Keratinocyte (primary cell): ENCODE measurements at regions not wholly inside any gene's neighbourhood (a gene's known extent, or its start where the extent isn't known, plus 50 kb on each side); places are given as distances from the start of the nearest gene placed in this dataset.
"Not testable (repeated sequence)": the region's sequence is repeated elsewhere in the genome, so short reads cannot be mapped to it uniquely, and the experiment has no call there.

Experiments
- DNase-seq: peaks from one replicate; pipeline ENCODE4 v3.0.0-alpha.2; 2011; ENCODE audit warnings: low read depth, missing footprints, low spot score
- FAIRE-seq: peaks from 2 replicates; lab custom pipeline; 2011; peaks lifted over from hg19 to GRCh38; lab: Jason Lieb, UNC
- H2AFZ ChIP-seq: 2 replicates; pipeline ENCODE4 v1.6.0; 2012; ENCODE audit warnings: low read length, control low read depth, inconsistent platforms; ENCODE audit not compliant: control insufficient read depth
- H3K27ac ChIP-seq: 2 replicates; pipeline ENCODE4 v1.5.1; 2011; ENCODE audit warnings: low read length; ENCODE audit not compliant: control insufficient read depth, insufficient read depth
- H3K27me3 ChIP-seq: 3 replicates; pipeline ENCODE4 v1.6.0; 2011; ENCODE audit warnings: low read length; ENCODE audit not compliant: control insufficient read depth, insufficient read depth; ENCODE audit errors: extremely low read depth
- H3K36me3 ChIP-seq, 2 experiments: 2 replicates in 1 of 2; 3 replicates in 1 of 2; pipeline ENCODE4 v1.5.1; 2011; ENCODE audit warnings: low read length in 2 of 2, mild to moderate bottlenecking in 1 of 2; ENCODE audit not compliant: control insufficient read depth in 2 of 2, insufficient read depth in 2 of 2; ENCODE audit errors: extremely low read depth in 1 of 2
- H3K4me1 ChIP-seq: 3 replicates; pipeline ENCODE4 v1.5.1; 2011; ENCODE audit warnings: low read length; ENCODE audit not compliant: control insufficient read depth, insufficient read depth; ENCODE audit errors: extremely low read depth
- H3K4me2 ChIP-seq: 3 replicates; pipeline ENCODE4 v1.6.0; 2011; ENCODE audit warnings: low read depth, low read length; ENCODE audit not compliant: control insufficient read depth, insufficient read depth; ENCODE audit errors: extremely low read depth
- H3K4me3 ChIP-seq, 3 experiments: fragments of 200-600 bp in 1 of 3; sonication (generic) in 1 of 3; 2 replicates in 2 of 3; 3 replicates in 1 of 3; pipeline ENCODE4 v1.5.1; 2011 to 2016; ENCODE audit warnings: low read length in 3 of 3, mild to moderate bottlenecking in 3 of 3, control low read depth in 2 of 3, inconsistent platforms in 1 of 3, low read depth in 1 of 3, mixed read lengths in 1 of 3, mixed run types in 1 of 3, moderate library complexity in 1 of 3; ENCODE audit not compliant: control insufficient read depth in 2 of 3, insufficient read depth in 2 of 3; ENCODE audit errors: extremely low read depth in 1 of 3
- H3K79me2 ChIP-seq: 2 replicates; pipeline ENCODE4 v1.6.0; 2012; ENCODE audit warnings: low read length; ENCODE audit not compliant: control insufficient read depth, insufficient read depth
- H3K9ac ChIP-seq: 3 replicates; pipeline ENCODE4 v1.6.0; 2011; ENCODE audit warnings: low read length; ENCODE audit not compliant: control insufficient read depth, insufficient read depth; ENCODE audit errors: extremely low read depth
- H3K9me1 ChIP-seq: 3 replicates; pipeline ENCODE4 v1.6.0; 2011; ENCODE audit warnings: low read length; ENCODE audit not compliant: control insufficient read depth, insufficient read depth; ENCODE audit errors: extremely low read depth
- H3K9me3 ChIP-seq: 2 replicates; pipeline ENCODE4 v1.5.1; 2012; ENCODE audit warnings: low read depth, low read length; ENCODE audit not compliant: control insufficient read depth
- H4K20me1 ChIP-seq: 3 replicates; pipeline ENCODE4 v1.6.0; 2011; ENCODE audit warnings: low read length; ENCODE audit not compliant: control insufficient read depth, insufficient read depth; ENCODE audit errors: extremely low read depth
- dilution Hi-C: fragments of 300-500 bp; cut with MboI; formaldehyde crosslinking; loops from one replicate; pipeline ENCODE4 v1.7.0; 2020; ENCODE audit warnings: low sequenced_read_pairs; ENCODE audit not compliant: extremely low pct_ligation_motif_present

DNA sequence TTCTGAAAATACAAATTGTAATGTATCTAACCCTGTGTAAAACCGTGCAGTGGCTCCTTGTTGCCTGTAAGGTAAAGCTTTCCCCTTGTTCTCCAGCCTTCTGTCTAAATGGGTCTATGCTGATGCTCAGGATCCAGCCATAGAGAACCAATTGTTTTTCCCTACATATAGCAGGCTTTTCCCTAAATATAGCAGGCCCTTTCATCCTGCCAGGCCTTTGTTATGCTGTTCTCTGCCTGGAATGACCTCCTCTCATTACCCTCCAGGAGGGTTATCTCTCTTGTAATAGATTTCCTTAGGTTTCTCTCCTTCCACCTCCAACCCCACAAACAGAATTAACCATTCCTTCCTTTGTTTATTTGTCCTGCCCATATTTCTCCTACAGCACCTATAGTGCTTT, 106.5 kb upstream of the NBPF19 start:
- not testable (repeated sequence) for FAIRE-seq

DNA sequence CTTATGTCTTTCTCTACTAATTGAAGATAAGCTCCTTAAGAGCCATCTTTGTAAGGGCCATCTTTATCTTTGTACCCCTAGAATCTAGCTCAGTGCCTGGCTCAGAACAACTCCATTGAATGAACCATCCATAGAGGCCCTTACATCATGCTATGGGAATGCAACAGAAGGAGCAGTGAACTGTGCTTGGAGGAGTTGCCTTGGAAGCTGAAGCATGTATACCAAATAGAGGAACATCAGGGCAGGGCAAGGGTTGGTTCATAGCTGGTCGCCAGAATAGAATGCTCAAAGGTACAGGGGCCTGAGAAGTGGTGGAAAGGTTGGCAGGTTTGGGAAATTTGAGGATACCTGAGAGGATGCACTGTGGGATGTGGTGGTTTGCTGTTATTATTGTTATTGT, 105.8 kb upstream of the NBPF19 start:
- H4K20me1 ChIP-seq, H2AFZ ChIP-seq, H3K4me3 ChIP-seq, H3K9me1 ChIP-seq, DNase-seq, H3K9me3 ChIP-seq, H3K9ac ChIP-seq, H3K79me2 ChIP-seq, H3K27ac ChIP-seq, H3K4me2 ChIP-seq, H3K4me1 ChIP-seq, H3K36me3 ChIP-seq, H3K27me3 ChIP-seq, dilution Hi-C loops, FAIRE-seq: not testable (repeated sequence)

More for the DNA sequence above, 106.5 kb upstream of the NBPF19 start:
- H3K36me3 ChIP-seq, H3K9me1 ChIP-seq, H3K4me2 ChIP-seq, DNase-seq, H3K4me1 ChIP-seq, H2AFZ ChIP-seq, H3K9ac ChIP-seq, H3K4me3 ChIP-seq, H3K27me3 ChIP-seq, H3K79me2 ChIP-seq, H3K9me3 ChIP-seq, dilution Hi-C loops, H4K20me1 ChIP-seq, H3K27ac ChIP-seq: not testable (repeated sequence)

DNA sequence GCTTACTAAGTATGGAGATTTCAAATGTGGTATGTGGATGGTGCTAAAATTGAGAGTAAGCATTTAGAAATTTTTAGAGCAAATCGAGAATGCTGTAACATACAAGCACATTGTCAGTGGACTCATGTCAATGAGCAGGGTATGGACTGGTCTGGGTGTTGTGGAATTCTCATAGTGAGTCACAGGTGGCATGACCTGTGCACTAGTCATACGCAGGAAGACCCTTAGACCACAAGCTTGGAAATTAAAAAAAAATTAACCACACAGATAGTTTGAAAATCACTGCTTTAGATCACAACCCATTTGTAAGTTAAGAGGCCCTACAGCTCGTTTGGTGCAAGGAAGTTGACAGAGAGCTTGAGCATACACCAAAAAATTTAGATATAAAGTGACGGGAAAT, 102.9 kb upstream of the NBPF19 start:
- H3K27ac ChIP-seq, H3K4me3 ChIP-seq, dilution Hi-C loops: not testable (repeated sequence)

DNA sequence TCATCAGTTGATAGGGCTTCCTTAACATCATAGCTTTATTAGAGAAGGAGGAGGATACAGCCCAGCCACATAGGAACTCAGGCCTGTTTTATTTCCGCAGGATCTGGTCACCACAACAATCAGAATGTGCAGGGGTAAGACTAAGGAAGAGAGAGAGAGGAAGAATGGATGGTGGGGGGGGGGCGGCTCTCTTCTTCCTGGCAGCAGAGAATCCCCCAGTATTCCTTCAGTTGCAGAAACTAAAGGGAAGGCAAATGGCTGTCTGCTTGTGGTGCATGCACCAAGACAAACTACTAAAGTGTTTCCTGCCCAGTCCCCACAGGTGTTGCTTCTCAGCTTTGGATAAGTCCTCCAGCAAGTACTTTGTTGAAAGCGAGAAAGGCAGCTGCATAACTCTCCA, 96.4 kb upstream of the NBPF19 start:
- FAIRE-seq, H3K79me2 ChIP-seq, H3K9me3 ChIP-seq, H3K9me1 ChIP-seq, H3K9ac ChIP-seq, H3K4me1 ChIP-seq, H3K27ac ChIP-seq, H3K4me2 ChIP-seq, H3K36me3 ChIP-seq, dilution Hi-C loops, H2AFZ ChIP-seq, DNase-seq, H4K20me1 ChIP-seq, H3K4me3 ChIP-seq, H3K27me3 ChIP-seq: not testable (repeated sequence)

More for the DNA sequence above, 102.9 kb upstream of the NBPF19 start:
- not testable (repeated sequence) for H3K4me1 ChIP-seq, H3K9me1 ChIP-seq, H3K4me2 ChIP-seq, H3K9ac ChIP-seq, FAIRE-seq, H2AFZ ChIP-seq, DNase-seq, H3K27me3 ChIP-seq, H4K20me1 ChIP-seq, H3K36me3 ChIP-seq, H3K79me2 ChIP-seq, H3K9me3 ChIP-seq

DNA sequence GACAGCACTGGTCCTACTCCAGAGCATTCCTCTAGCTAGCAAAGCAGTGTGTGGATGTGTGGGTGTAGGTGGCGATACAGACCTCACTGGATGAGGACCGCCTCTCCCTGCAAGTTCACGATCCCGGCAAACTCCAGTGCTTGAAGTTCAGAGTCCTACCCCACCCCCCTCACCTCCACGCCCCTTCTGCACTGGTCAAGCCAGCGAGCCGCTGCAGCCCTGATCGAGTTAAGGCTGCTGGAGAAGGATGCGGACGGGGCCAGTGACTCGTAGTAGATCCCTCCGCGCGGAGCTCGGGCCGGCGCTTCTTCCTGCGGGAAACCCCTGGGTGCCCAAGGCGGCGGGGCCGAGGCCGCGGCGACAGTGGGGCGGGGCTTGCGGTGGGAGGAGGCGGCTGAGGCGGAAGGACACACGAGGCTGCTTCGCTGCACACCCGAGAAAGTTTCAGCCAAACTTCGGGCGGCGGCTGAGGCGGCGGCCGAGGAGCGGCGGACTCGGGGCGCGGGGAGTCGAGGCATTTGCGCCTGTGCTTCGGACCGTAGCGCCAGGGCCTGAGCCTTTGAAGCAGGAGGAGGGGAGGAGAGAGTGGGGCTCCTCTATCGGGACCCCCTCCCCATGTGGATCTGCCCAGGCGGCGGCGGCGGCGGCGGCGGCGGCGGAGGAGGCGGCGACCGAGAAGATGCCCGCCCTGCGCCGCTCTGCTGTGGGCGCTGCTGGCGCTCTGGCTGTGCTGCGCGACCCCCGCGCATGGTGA, 84.5 kb upstream of the NBPF19 start:
- H3K27ac ChIP-seq, H3K9me1 ChIP-seq, FAIRE-seq, H3K9me3 ChIP-seq, H2AFZ ChIP-seq, H3K27me3 ChIP-seq, H3K79me2 ChIP-seq, H3K9ac ChIP-seq, H3K4me1 ChIP-seq, H3K4me2 ChIP-seq, H4K20me1 ChIP-seq, dilution Hi-C loops, DNase-seq, H3K36me3 ChIP-seq: not testable (repeated sequence)
- peak overlapping the region in 1 of 3 experiments; percentile 42 for H3K4me3 ChIP-seq
